ENCODE measurements at regions not wholly inside any gene's neighbourhood (a gene's known extent, or its start where the extent isn't known, plus 50 kb on each side); places are given as distances from the start of the nearest gene placed in this dataset.
A peak's percentile ranks its signal among the peaks of the same experiment; 100 is the strongest.

DNA sequence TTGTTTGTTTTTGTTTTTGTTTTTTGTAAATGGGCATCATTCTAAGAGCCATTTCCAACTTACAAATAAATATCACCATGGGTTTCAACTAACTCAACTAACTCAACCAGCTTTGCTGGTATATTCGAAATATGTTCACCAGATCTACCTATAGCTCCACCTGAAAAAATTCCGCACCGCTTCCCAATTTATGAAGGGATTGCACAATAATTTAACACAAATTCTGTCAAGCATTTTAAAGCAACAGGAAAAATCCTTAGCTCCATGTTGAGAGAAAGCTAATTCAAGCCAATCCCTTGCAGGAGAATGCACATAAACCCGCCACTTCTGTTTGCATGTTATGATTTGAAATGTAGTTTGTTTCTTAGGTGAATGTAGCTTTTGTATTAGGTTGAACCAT lies 417.8 kb downstream of the EFNB2 start:
- FAIRE-seq (no peak), DNase-seq (ENCODE audit: low read depth in 1 of 2, low spot score in 2 of 2) (no peak)
- no peak overlapping the region for H2BK20ac ChIP-seq (ENCODE audit: low read length)
- no peak overlapping the region for H3K4ac ChIP-seq (replicated peaks; ENCODE audit: insufficient read length, low read depth, low read length)
- H4K8ac ChIP-seq (ENCODE audit: extremely low read depth, insufficient read depth, low read length), result no peak overlapping the region
- no peaks in the 10 kb centered on the region for H3K23me2 ChIP-seq (ENCODE audit: low read depth, low read length)
- no peak overlapping the region for H2BK120ac ChIP-seq (replicated peaks; ENCODE audit: low read depth, low read length)
- no peak overlapping the region for H3K4me2 ChIP-seq (ENCODE audit: insufficient read depth in 1 of 2, low read depth in 2 of 2, low read length in 2 of 2)
- ChIA-PET CTCF (ENCODE audit: partially characterized antibody) (interaction anchor here (1.0 kb wide), 1 partner anchor 9 kb away, joined by 3 read pairs; no protein-coding TSS in a partner anchor), POLR2A (ENCODE audit: partially characterized antibody) (no interaction called here)
- no peak overlapping the region for H4K5ac ChIP-seq (ENCODE audit: insufficient read length, low read depth, low read length)
- H2AK5ac ChIP-seq (ENCODE audit: low read depth, low read length), result no peak overlapping the region
- H3K4me3 ChIP-seq (ENCODE audit: extremely low read depth in 1 of 4, insufficient read depth in 2 of 4, low read depth in 3 of 4, low read length in 4 of 4), result no peak overlapping the region
- H2BK15ac ChIP-seq (ENCODE audit: low read length), result no peak overlapping the region
- H3K9me3 ChIP-seq (ENCODE audit: insufficient read depth in 2 of 2, low read depth in 1 of 2, low read length in 1 of 2), result no peaks in the 10 kb centered on the region
- no peak overlapping the region for H2BK12ac ChIP-seq (ENCODE audit: low read depth, low read length)
- no peak overlapping the region for H2BK5ac ChIP-seq (ENCODE audit: low read depth, low read length)
- H4K20me1 ChIP-seq (replicated peaks in 1 of 2; ENCODE audit: control insufficient read depth in 1 of 2, insufficient read depth in 2 of 2, low read length in 2 of 2), result no peaks in the 10 kb centered on the region
- H3K56ac ChIP-seq (replicated peaks; ENCODE audit: insufficient read length, low read depth, low read length), result no peak overlapping the region
- TF ChIP-seq, protein P1, sequence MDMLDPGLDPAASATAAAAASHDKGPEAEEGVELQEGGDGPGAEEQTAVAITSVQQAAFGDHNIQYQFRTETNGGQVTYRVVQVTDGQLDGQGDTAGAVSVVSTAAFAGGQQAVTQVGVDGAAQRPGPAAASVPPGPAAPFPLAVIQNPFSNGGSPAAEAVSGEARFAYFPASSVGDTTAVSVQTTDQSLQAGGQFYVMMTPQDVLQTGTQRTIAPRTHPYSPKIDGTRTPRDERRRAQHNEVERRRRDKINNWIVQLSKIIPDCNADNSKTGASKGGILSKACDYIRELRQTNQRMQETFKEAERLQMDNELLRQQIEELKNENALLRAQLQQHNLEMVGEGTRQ (IDR thresholded peaks at IDR 0.05; ENCODE audit: low read length), result no peak
- TF ChIP-seq TEAD4 (IDR thresholded peaks at IDR 0.05; ENCODE audit: low read depth, low read length) (no peak), CEBPB (IDR thresholded peaks at IDR 0.05; ENCODE audit: low read depth, low read length) (peak; percentile 56; the same call in 1 of the 2 replicates), YY1 (IDR thresholded peaks at IDR 0.05; ENCODE audit: low read depth, low read length) (no peak)
- H3K79me2 ChIP-seq (ENCODE audit: control insufficient read depth in 1 of 2, insufficient read depth in 2 of 2, low read length in 2 of 2), result no peaks in the 10 kb centered on the region
- no peak overlapping the region for H3K14ac ChIP-seq (ENCODE audit: insufficient read length)
- H3K27me3 ChIP-seq (replicated peaks in 1 of 4; ENCODE audit: control insufficient read depth in 3 of 4, extremely low read depth in 1 of 4, insufficient read depth in 3 of 4, low read length in 3 of 4), result no peaks in the 10 kb centered on the region
- H3K9ac ChIP-seq (replicated peaks in 1 of 4; ENCODE audit: extremely low read depth in 1 of 4, low read depth in 3 of 4, low read length in 3 of 4), result no peak overlapping the region
- no peak overlapping the region for H2AFZ ChIP-seq (ENCODE audit: low read length)
- H3K23ac ChIP-seq (ENCODE audit: insufficient read length), result no peak overlapping the region
- H4K91ac ChIP-seq (replicated peaks; ENCODE audit: insufficient read length, low read length), result no peak overlapping the region
- H3K27ac ChIP-seq (ENCODE audit: low read depth, low read length), result no peak overlapping the region
- no peaks in the 10 kb centered on the region for H3K36me3 ChIP-seq (ENCODE audit: control insufficient read depth in 2 of 4, insufficient read depth in 4 of 4, low read length in 3 of 4)
- H3K79me1 ChIP-seq (ENCODE audit: low read depth, low read length), result no peaks in the 10 kb centered on the region
- 89% methylated on average over 4 of the region's 4 CpGs; no CpG with 5 or more reads in 1 of the 2 experiments for WGBS, 2 experiments (ENCODE audit: extremely low coverage in 1 of 2, insufficient coverage in 1 of 2, insufficient read length in 1 of 2, insufficient replicate concordance in 2 of 2, low coverage in 1 of 2, low lambda C conversion rate in 2 of 2, missing lambda C conversion rate in 1 of 2)
- peaks cover 0 to 5% (median 2%) of the 10 kb centered on the region in 4 experiments; a peak in 2 of 7 replicates for H3K4me1 ChIP-seq (replicated peaks in 1 of 4; ENCODE audit: control insufficient read depth in 3 of 4, insufficient read depth in 4 of 4, low read length in 3 of 4)
- no peak overlapping the region for H3K18ac ChIP-seq (ENCODE audit: extremely low read depth, low read length)
